Endodermal cell (in vitro differentiated cells): ENCODE measurements at regions not wholly inside any gene's neighbourhood (a gene's known extent, or its start where the extent isn't known, plus 50 kb on each side); places are given as distances from the start of the nearest gene placed in this dataset.

Experiments used
- DNase-seq: peaks from one replicate; pipeline ENCODE4 v3.0.0-alpha.2; 2017
- H3K27ac ChIP-seq: 2 replicates; pipeline ENCODE4 v1.5.1; 2013; ENCODE audit warnings: mild to moderate bottlenecking, low read depth, low read length, moderate library complexity
- H3K27me3 ChIP-seq: 2 replicates; pipeline ENCODE4 v1.6.1; 2013; ENCODE audit warnings: mild to moderate bottlenecking, low read length, moderate library complexity; ENCODE audit not compliant: insufficient read depth, control insufficient read depth, poor library complexity, severe bottlenecking
- H3K36me3 ChIP-seq: 2 replicates; pipeline ENCODE4 v1.7.0; 2013; ENCODE audit warnings: mild to moderate bottlenecking, low read length, moderate library complexity; ENCODE audit not compliant: control insufficient read depth, insufficient read depth
- H3K4me1 ChIP-seq: one replicate; pipeline ENCODE4 v1.7.0; 2013; ENCODE audit warnings: low read length; ENCODE audit not compliant: control insufficient read depth, insufficient read depth
- H3K4me3 ChIP-seq: 2 replicates; pipeline ENCODE4 v1.5.1; 2013; ENCODE audit warnings: mild to moderate bottlenecking, low read length, moderate library complexity
- H3K9ac ChIP-seq: 2 replicates; pipeline ENCODE4 v1.6.1; 2013; ENCODE audit warnings: mild to moderate bottlenecking, low read length, moderate library complexity; ENCODE audit not compliant: poor library complexity, severe bottlenecking; ENCODE audit errors: extremely low read depth
- H3K9me3 ChIP-seq: 2 replicates; pipeline ENCODE4 v1.6.1; 2013; ENCODE audit warnings: mild to moderate bottlenecking, low read length, moderate library complexity; ENCODE audit not compliant: control insufficient read depth
- H3K27ac Mint-ChIP-seq: 2 replicates; pipeline ENCODE4 v1.8.0; 2020; ENCODE audit warnings: mixed read lengths
- H3K27me3 Mint-ChIP-seq: 2 replicates; pipeline ENCODE4 v1.8.0; 2021; ENCODE audit warnings: mild to moderate bottlenecking, mixed read lengths; ENCODE audit not compliant: insufficient read depth
- H3K36me3 Mint-ChIP-seq: 2 replicates; pipeline ENCODE4 v1.8.0; 2020; ENCODE audit warnings: low read depth, mixed read lengths
- H3K4me1 Mint-ChIP-seq: 2 replicates; pipeline ENCODE4 v1.8.0; 2020; ENCODE audit warnings: mixed read lengths
- H3K4me3 Mint-ChIP-seq: 2 replicates; pipeline ENCODE4 v1.8.0; 2020; ENCODE audit warnings: mild to moderate bottlenecking, moderate library complexity, mixed read lengths
- H3K9me3 Mint-ChIP-seq: 2 replicates; pipeline ENCODE4 v1.8.0; 2020; ENCODE audit warnings: mild to moderate bottlenecking, mixed read lengths
- CTCF ChIP-seq: fragments of 200-600 bp; sonication (generic); conservative IDR thresholded peaks from 2 replicates; pipeline ENCODE4 v1.5.0; 2021; ENCODE audit warnings: antibody characterized with exemption, mild to moderate bottlenecking
- whole genome bisulfite sequencing, 2 experiments: methylation state at CpG; one replicate each; pipeline versions ENCODE4 v1.1.5 to v1.1.7; 2013; ENCODE audit warnings: missing lambda C conversion rate in 2 of 2, mixed read lengths in 1 of 2; ENCODE audit not compliant: insufficient coverage in 1 of 2, insufficient read length in 1 of 2; 5-methylcytosine and 5-hydroxymethylcytosine counted together

- Histone ChIP-seq H3K4me3 (no peak overlapping the region), H3K4me1 (no peaks in the 10 kb centered on the region), H3K27ac (no peak overlapping the region), H3K27me3 (no peaks in the 10 kb centered on the region), H3K36me3 (no peaks in the 10 kb centered on the region), H3K9ac (no peak overlapping the region), H3K9me3 (no peaks in the 10 kb centered on the region)
- no peaks in the 10 kb centered on the region for H3K36me3 Mint-ChIP-seq
- DNase-seq, result no peak
- H3K9me3 Mint-ChIP-seq, result peaks cover 14% of the 10 kb centered on the region
- TF ChIP-seq CTCF, result no peak
- WGBS, 2 experiments, result 95 to 100% methylated on average over 1 of the region's 1 CpG
- H3K4me3 Mint-ChIP-seq, result no peak overlapping the region
- no peak overlapping the region for H3K27ac Mint-ChIP-seq
- peaks cover 2% of the 10 kb centered on the region for H3K27me3 Mint-ChIP-seq
- no peaks in the 10 kb centered on the region for H3K4me1 Mint-ChIP-seq
Measured at GRCh38 chr10:56633876-56634452, 272.9 kb upstream of the ZWINT start.

GRCh38 chr10:56632537-56632936 is 271.5 kb upstream of the ZWINT start:
- Histone ChIP-seq H3K36me3 (no peaks in the 10 kb centered on the region), H3K4me3 (no peak overlapping the region), H3K9ac (no peak overlapping the region), H3K9me3 (no peaks in the 10 kb centered on the region), H3K27me3 (no peaks in the 10 kb centered on the region), H3K4me1 (no peaks in the 10 kb centered on the region), H3K27ac (no peak overlapping the region)
- no peaks in the 10 kb centered on the region for H3K36me3 Mint-ChIP-seq
- no peaks in the 10 kb centered on the region for H3K27me3 Mint-ChIP-seq
- no peak for TF ChIP-seq CTCF
- WGBS, 2 experiments, result 83 to 100% methylated on average over 1 to 2 of the region's 2 CpGs
- no peak overlapping the region for H3K27ac Mint-ChIP-seq
- no peak overlapping the region for H3K4me3 Mint-ChIP-seq
- peaks cover 8% of the 10 kb centered on the region for H3K9me3 Mint-ChIP-seq
- DNase-seq, result no peak
- no peaks in the 10 kb centered on the region for H3K4me1 Mint-ChIP-seq

- Histone ChIP-seq H3K27ac (no peak overlapping the region), H3K9ac (no peak overlapping the region), H3K4me1 (no peaks in the 10 kb centered on the region), H3K4me3 (no peak overlapping the region), H3K36me3 (no peaks in the 10 kb centered on the region), H3K9me3 (no peaks in the 10 kb centered on the region), H3K27me3 (no peaks in the 10 kb centered on the region)
- Mint-ChIP-seq H3K9me3 (no peaks in the 10 kb centered on the region), H3K4me1 (no peaks in the 10 kb centered on the region), H3K4me3 (no peak overlapping the region), H3K27ac (no peak overlapping the region), H3K36me3 (no peaks in the 10 kb centered on the region), H3K27me3 (no peaks in the 10 kb centered on the region)
- no peak for DNase-seq
- TF ChIP-seq CTCF, result no peak
Measured at GRCh38 chr10:56624082-56624481, 263.0 kb upstream of the ZWINT start.
